ENCODE measurements at regions not wholly inside any gene's neighbourhood (a gene's known extent, or its start where the extent isn't known, plus 50 kb on each side); places are given as distances from the start of the nearest gene placed in this dataset.

GRCh38 chr9:10744669-10745068 is 131.9 kb upstream of the PTPRD start:
- Histone ChIP-seq H3K4me3 (no peak overlapping the region), H3K27me3 (no peaks in the 10 kb centered on the region), H3K36me3 (replicated peaks in 1 of 2; ENCODE audit: insufficient read depth in 1 of 2, low read depth in 2 of 2) (no peaks in the 10 kb centered on the region), H3K27ac (no peak overlapping the region), H3K9me3 (no peaks in the 10 kb centered on the region), H3K4me1 (no peaks in the 10 kb centered on the region)
- intact Hi-C loops (cut with DNase I) = no loop called here
- TF ChIP-seq CTCF (IDR thresholded peaks at IDR 0.05) = no peak
- TF ChIP-seq POLR2A (IDR thresholded peaks at IDR 0.05) = no peak
- ATAC-seq (no peak), DNase-seq (no peak)
- whole genome bisulfite sequencing, 2 donors = 45 to 52% methylated on average over 2 of the region's 2 CpGs

- H3K9me3 ChIP-seq = no peaks in the 10 kb centered on the region
- no peak for DNase-seq
- WGBS, 2 donors = 31 to 35% methylated on average over 2 of the region's 2 CpGs
- no peaks in the 10 kb centered on the region for H3K36me3 ChIP-seq (replicated peaks in 1 of 2; ENCODE audit: insufficient read depth in 1 of 2, low read depth in 2 of 2)
- H3K27ac ChIP-seq = no peak overlapping the region
- no peak for TF ChIP-seq POLR2A (IDR thresholded peaks at IDR 0.05)
- no peak for TF ChIP-seq CTCF (IDR thresholded peaks at IDR 0.05)
- H3K4me3 ChIP-seq = no peak overlapping the region
- intact Hi-C loops (cut with DNase I) = no loop called here
- H3K4me1 ChIP-seq = no peaks in the 10 kb centered on the region
- H3K27me3 ChIP-seq = no peaks in the 10 kb centered on the region
- no peak for ATAC-seq
Observed at GRCh38 chr9:10753474-10753873, 140.7 kb upstream of the PTPRD start.

GRCh38 chr9:10764481-10764880 is 151.7 kb upstream of the PTPRD start:
- H3K27ac ChIP-seq = no peak overlapping the region
- no peaks in the 10 kb centered on the region for H3K36me3 ChIP-seq (replicated peaks in 1 of 2; ENCODE audit: insufficient read depth in 1 of 2, low read depth in 2 of 2)
- intact Hi-C loops (cut with DNase I) = no loop called here
- no peaks in the 10 kb centered on the region for H3K4me1 ChIP-seq
- DNase-seq = no peak
- 45 to 57% methylated on average over 3 of the region's 3 CpGs for WGBS, 2 donors
- no peak for TF ChIP-seq CTCF (IDR thresholded peaks at IDR 0.05)
- no peak for TF ChIP-seq POLR2A (IDR thresholded peaks at IDR 0.05)
- H3K9me3 ChIP-seq = no peaks in the 10 kb centered on the region
- no peak for ATAC-seq
- H3K27me3 ChIP-seq = no peaks in the 10 kb centered on the region
- H3K4me3 ChIP-seq = no peak overlapping the region

- no peaks in the 10 kb centered on the region for H3K4me1 ChIP-seq
- no peak overlapping the region for H3K27ac ChIP-seq
- WGBS, 2 donors = 45 to 47% methylated on average over 4 of the region's 4 CpGs
- intact Hi-C loops (cut with DNase I) = no loop called here
- ATAC-seq (no peak), DNase-seq (no peak)
- TF ChIP-seq POLR2A (IDR thresholded peaks at IDR 0.05) = no peak
- TF ChIP-seq CTCF (IDR thresholded peaks at IDR 0.05) = no peak
- H3K4me3 ChIP-seq = no peak overlapping the region
- no peaks in the 10 kb centered on the region for H3K36me3 ChIP-seq (replicated peaks in 1 of 2; ENCODE audit: insufficient read depth in 1 of 2, low read depth in 2 of 2)
- H3K9me3 ChIP-seq = no peaks in the 10 kb centered on the region
- H3K27me3 ChIP-seq = no peaks in the 10 kb centered on the region
Observed at GRCh38 chr9:10773136-10773535, 160.3 kb upstream of the PTPRD start.

- ATAC-seq = no peak
- TF ChIP-seq CTCF (IDR thresholded peaks at IDR 0.05) (no peak), POLR2A (IDR thresholded peaks at IDR 0.05) (no peak)
- intact Hi-C loops (cut with DNase I) = no loop called here
- DNase-seq = no peak
- Histone ChIP-seq H3K27ac (no peak overlapping the region), H3K4me3 (no peak overlapping the region), H3K27me3 (no peaks in the 10 kb centered on the region), H3K9me3 (no peaks in the 10 kb centered on the region), H3K4me1 (no peaks in the 10 kb centered on the region), H3K36me3 (replicated peaks in 1 of 2; ENCODE audit: insufficient read depth in 1 of 2, low read depth in 2 of 2) (no peaks in the 10 kb centered on the region)
- 35 to 44% methylated on average over 2 of the region's 2 CpGs for WGBS, 2 donors
Observed at GRCh38 chr9:10774051-10774450, 161.2 kb upstream of the PTPRD start.

Data from body of pancreas (tissue), 4 donors.